PC-9 (cell line): ENCODE measurements at regions not wholly inside any gene's neighbourhood (a gene's known extent, or its start where the extent isn't known, plus 50 kb on each side); places are given as distances from the start of the nearest gene placed in this dataset.

Experiments
- BruUV-seq: library from RNA; stranded (reverse); fragments of 400-500 nt; replicated peaks from 2 replicates; lab custom pipeline; 2021; lab: Mats Ljungman, UMichigan
- CTCF ChIA-PET: fragments of 300-600 bp; sonication (Branson Sonifier 250); formaldehyde crosslinking; loops from one replicate; lab custom pipeline; 2022; ENCODE audit warnings: antibody characterized with exemption; lab: Charles Lee
- POLR2A ChIA-PET: fragments of 300-600 bp; sonication (Branson Sonifier 250); formaldehyde crosslinking; loops from one replicate; lab custom pipeline; 2022; ENCODE audit warnings: antibody characterized with exemption; ENCODE audit not compliant: unreplicated experiment; lab: Charles Lee
- DNase-seq, 2 experiments: peaks; one replicate each; pipeline versions ENCODE4 v3.0.0 to v3.0.0-alpha.2; 2015 to 2022; ENCODE audit warnings: mixed read lengths in 1 of 2
- H2AFZ ChIP-seq: fragments of 200-600 bp; sonication (generic); 2 replicates; pipeline ENCODE4 v1.8.1; 2017; ENCODE audit warnings: antibody characterized with exemption
- H3F3A ChIP-seq: fragments of 200-600 bp; sonication (generic); 2 replicates; pipeline ENCODE4 v1.8.1; 2017; ENCODE audit warnings: antibody characterized with exemption, mild to moderate bottlenecking, low read depth; ENCODE audit not compliant: insufficient read depth
- H3K27ac ChIP-seq: fragments of 200-600 bp; sonication (generic); 2 replicates; pipeline ENCODE4 v1.6.1; 2016; ENCODE audit warnings: mixed run types
- H3K27me3 ChIP-seq: fragments of 200-600 bp; sonication (generic); 2 replicates; pipeline ENCODE4 v1.6.1; 2016; ENCODE audit warnings: low read depth, mixed run types; ENCODE audit not compliant: insufficient read depth
- H3K36me3 ChIP-seq: fragments of 200-600 bp; sonication (generic); 2 replicates; pipeline ENCODE4 v1.6.1; 2016; ENCODE audit warnings: low read depth, mixed run types
- H3K4me1 ChIP-seq: fragments of 200-600 bp; sonication (generic); replicated peaks from 2 replicates; pipeline ENCODE4 v1.6.1; 2016; ENCODE audit warnings: mixed run types; ENCODE audit not compliant: insufficient read depth
- H3K4me2 ChIP-seq: fragments of 200-600 bp; sonication (generic); 2 replicates; pipeline ENCODE4 v1.6.1; 2017; ENCODE audit warnings: mixed run types
- H3K4me3 ChIP-seq: fragments of 200-600 bp; sonication (generic); 2 replicates; pipeline ENCODE4 v1.6.1; 2016; ENCODE audit warnings: mixed run types
- H3K79me2 ChIP-seq: fragments of 200-600 bp; sonication (generic); 2 replicates; pipeline ENCODE4 v1.6.1; 2017; ENCODE audit warnings: low read depth, mixed run types
- H3K9me2 ChIP-seq: fragments of 200-600 bp; sonication (generic); 2 replicates; pipeline ENCODE4 v1.8.1; 2017; ENCODE audit warnings: mild to moderate bottlenecking; ENCODE audit not compliant: insufficient read depth
- H3K9me3 ChIP-seq: fragments of 200-600 bp; sonication (generic); 2 replicates; pipeline ENCODE4 v1.8.1; 2016; ENCODE audit warnings: low read depth; ENCODE audit not compliant: insufficient read depth
- H4K20me1 ChIP-seq: fragments of 200-600 bp; sonication (generic); 2 replicates; pipeline ENCODE4 v1.8.1; 2017; ENCODE audit not compliant: insufficient read depth
- CTCF ChIP-seq: fragments of 200-600 bp; sonication (generic); conservative IDR thresholded peaks from 2 replicates; pipeline ENCODE4 v1.6.1; 2017; ENCODE audit warnings: mixed run types, antibody characterized with exemption, mild to moderate bottlenecking, moderate library complexity
- EZH2 ChIP-seq: fragments of 200-600 bp; sonication (generic); IDR thresholded peaks from 2 replicates; pipeline ENCODE4 v1.8.0; 2017; ENCODE audit warnings: antibody characterized with exemption, low read depth
- intact Hi-C: fragments of 100-400 bp; cut with micrococcal nuclease; formaldehyde crosslinking; loops from one replicate; pipeline ENCODE4 v1.10.0; 2022; ENCODE audit not compliant: unreplicated experiment

DNA sequence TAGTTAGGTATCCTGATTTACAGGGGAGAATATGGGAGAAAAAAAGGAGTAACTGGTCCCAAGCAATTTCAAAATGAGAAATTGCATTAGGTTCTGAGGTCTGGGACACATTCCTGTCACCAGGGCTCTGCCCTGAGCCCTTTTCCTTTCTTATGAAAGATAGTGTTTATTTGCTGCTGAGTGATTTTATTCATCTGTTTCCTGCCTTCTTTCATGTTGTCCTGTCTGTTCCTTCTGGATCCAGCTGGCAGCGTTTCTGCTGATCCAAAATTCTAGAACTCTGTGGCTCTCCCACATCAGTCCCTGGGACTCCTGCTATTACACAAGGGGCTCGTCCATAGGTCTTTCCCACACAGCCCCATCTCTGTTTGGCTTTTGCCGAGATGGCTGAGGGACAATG, 519.1 kb upstream of the SALL3 start:
- ChIA-PET POLR2A (no interaction called here), CTCF (no interaction called here)
- BruUV-seq = no TSS peak
- Histone ChIP-seq H2AFZ (no peak overlapping the region), H3K79me2 (no peaks in the 10 kb centered on the region), H3K9me2 (no peaks in the 10 kb centered on the region), H3K27me3 (peaks cover 38% of the 10 kb centered on the region), H3F3A (no peaks in the 10 kb centered on the region), H3K4me2 (no peak overlapping the region), H3K9me3 (no peaks in the 10 kb centered on the region), H4K20me1 (no peaks in the 10 kb centered on the region), H3K4me1 (no peaks in the 10 kb centered on the region), H3K4me3 (no peak overlapping the region), H3K36me3 (no peaks in the 10 kb centered on the region), H3K27ac (no peak overlapping the region)
- DNase-seq = no peak
- TF ChIP-seq CTCF = no peak
- no peak for TF ChIP-seq EZH2
- intact Hi-C loops = no loop called here

GRCh38 chr18:78473563-78473962, 506.1 kb upstream of the SALL3 start:
- ChIA-PET POLR2A (no interaction called here), CTCF (no interaction called here)
- DNase-seq = no peak
- Histone ChIP-seq H3K4me3 (no peak overlapping the region), H3F3A (no peaks in the 10 kb centered on the region), H3K79me2 (no peaks in the 10 kb centered on the region), H3K4me1 (no peaks in the 10 kb centered on the region), H4K20me1 (no peaks in the 10 kb centered on the region), H3K9me3 (no peaks in the 10 kb centered on the region), H3K36me3 (no peaks in the 10 kb centered on the region), H3K27ac (no peak overlapping the region), H3K27me3 (peaks cover 24% of the 10 kb centered on the region), H2AFZ (no peak overlapping the region), H3K9me2 (no peaks in the 10 kb centered on the region), H3K4me2 (no peak overlapping the region)
- TF ChIP-seq EZH2 (no peak), CTCF (no peak)
- intact Hi-C loops = no loop called here
- no TSS peak for BruUV-seq

- TF ChIP-seq EZH2 = no peak
- no peak for TF ChIP-seq CTCF
These were observed 501.8 kb upstream of the SALL3 start for GRCh38 chr18:78477840-78478239.

More at GRCh38 chr18:78477840-78478239, 501.8 kb upstream of the SALL3 start:
- Histone ChIP-seq H2AFZ (no peak overlapping the region), H3K9me2 (no peaks in the 10 kb centered on the region), H3F3A (no peaks in the 10 kb centered on the region), H3K4me2 (no peak overlapping the region), H3K27ac (no peak overlapping the region), H3K4me1 (no peaks in the 10 kb centered on the region), H4K20me1 (no peaks in the 10 kb centered on the region), H3K36me3 (no peaks in the 10 kb centered on the region), H3K27me3 (peaks cover 57% of the 10 kb centered on the region), H3K4me3 (no peak overlapping the region), H3K9me3 (no peaks in the 10 kb centered on the region), H3K79me2 (no peaks in the 10 kb centered on the region)
- DNase-seq = no peak
- CTCF ChIA-PET = no interaction called here
- intact Hi-C loops = no loop called here
- POLR2A ChIA-PET = no interaction called here
- BruUV-seq = no TSS peak
